PC-3 (cell line): ENCODE measurements at regions not wholly inside any gene's neighbourhood (a gene's known extent, or its start where the extent isn't known, plus 50 kb on each side); places are given as distances from the start of the nearest gene placed in this dataset.

Source experiments
- ATAC-seq: fragments of 200-7000 bp; cut with Tn5 transposase; 2 replicates; pipeline ENCODE4 v1.9.1; 2020; ENCODE audit warnings: mild to moderate bottlenecking, moderate library complexity
- BruUV-seq: library from RNA; stranded (reverse); fragments of 400-500 nt; replicated peaks from 2 replicates; lab custom pipeline; 2021; lab: Mats Ljungman, UMichigan
- CTCF ChIA-PET: fragments of 300-600 bp; sonication (Branson Sonifier 250); formaldehyde crosslinking; loops from one replicate; lab custom pipeline; 2022; ENCODE audit warnings: antibody characterized with exemption; lab: Charles Lee
- POLR2A ChIA-PET: fragments of 300-600 bp; sonication (Branson Sonifier 250); formaldehyde crosslinking; loops from one replicate; lab custom pipeline; 2022; ENCODE audit warnings: antibody characterized with exemption; ENCODE audit not compliant: unreplicated experiment; lab: Charles Lee
- DNase-seq: peaks from one replicate; pipeline ENCODE4 v3.0.0-alpha.2; 2015
- H2AFZ ChIP-seq: fragments of 300-600 bp; sonication (generic); 2 replicates; pipeline ENCODE4 v1.6.0; 2016; ENCODE audit warnings: antibody characterized with exemption, low read length
- H3F3A ChIP-seq: fragments of 300-600 bp; sonication (generic); one replicate; pipeline ENCODE4 v1.6.0; 2017; ENCODE audit warnings: antibody characterized with exemption, low read length, control low read depth, mild to moderate bottlenecking; ENCODE audit not compliant: unreplicated experiment
- H3K27ac ChIP-seq: fragments of 300-600 bp; sonication (generic); 2 replicates; pipeline ENCODE4 v1.5.1; 2016; ENCODE audit warnings: mild to moderate bottlenecking, low read length
- H3K27me3 ChIP-seq: fragments of 300-600 bp; sonication (generic); 2 replicates; pipeline ENCODE4 v1.6.1; 2016; ENCODE audit warnings: low read length, mixed read lengths
- H3K36me3 ChIP-seq: fragments of 300-600 bp; sonication (generic); 2 replicates; pipeline ENCODE4 v1.6.1; 2016; ENCODE audit warnings: low read depth, mixed run types, low read length, mixed read lengths
- H3K4me1 ChIP-seq: fragments of 300-600 bp; sonication (generic); 2 replicates; pipeline ENCODE4 v1.5.1; 2016; ENCODE audit warnings: low read length; ENCODE audit not compliant: insufficient read depth
- H3K4me2 ChIP-seq: fragments of 300-600 bp; sonication (generic); 2 replicates; pipeline ENCODE4 v1.6.0; 2016; ENCODE audit warnings: low read length
- H3K4me3 ChIP-seq: fragments of 300-600 bp; sonication (generic); 2 replicates; pipeline ENCODE4 v1.5.1; 2016; ENCODE audit warnings: mild to moderate bottlenecking, low read length, mixed read lengths
- H3K79me2 ChIP-seq: fragments of 300-600 bp; sonication (generic); 2 replicates; pipeline ENCODE4 v1.6.1; 2017; ENCODE audit warnings: low read length, mixed read lengths
- H3K9ac ChIP-seq: fragments of 300-600 bp; sonication (generic); 2 replicates; pipeline ENCODE4 v1.6.0; 2016; ENCODE audit warnings: mild to moderate bottlenecking, low read length
- H3K9me2 ChIP-seq: fragments of 300-600 bp; sonication (generic); replicated peaks from 2 replicates; pipeline ENCODE4 v1.6.1; 2016; ENCODE audit warnings: mixed run types, low read length, mixed read lengths
- H3K9me3 ChIP-seq: fragments of 300-600 bp; sonication (generic); 2 replicates; pipeline ENCODE4 v1.6.1; 2016; ENCODE audit warnings: low read length, mixed read lengths
- H4K20me1 ChIP-seq: fragments of 300-600 bp; sonication (generic); 2 replicates; pipeline ENCODE4 v1.6.1; 2016; ENCODE audit warnings: low read length, mixed read lengths
- EZH2 ChIP-seq: fragments of 300-600 bp; sonication (generic); IDR thresholded peaks from one replicate; pipeline ENCODE4 v1.6.1; 2017; ENCODE audit warnings: antibody characterized with exemption, mild to moderate bottlenecking, low read length; ENCODE audit not compliant: unreplicated experiment
- EZH2phosphoT487 ChIP-seq: fragments of 300-600 bp; sonication (generic); IDR thresholded peaks from 2 replicates; pipeline ENCODE4 v1.6.1; 2018; ENCODE audit warnings: mild to moderate bottlenecking, antibody characterized with exemption, low read length, borderline replicate concordance
- intact Hi-C: fragments of 100-400 bp; cut with micrococcal nuclease; formaldehyde crosslinking; loops from 2 replicates; pipeline ENCODE4 v1.9.0; 2023
- TF ChIP-seq, protein P1 (sequence below): fragments of 300-600 bp; sonication (generic); conservative IDR thresholded peaks from 2 replicates; pipeline ENCODE4 v1.5.1; 2017; ENCODE audit warnings: antibody characterized with exemption, low read depth, mild to moderate bottlenecking, low read length

DNA sequence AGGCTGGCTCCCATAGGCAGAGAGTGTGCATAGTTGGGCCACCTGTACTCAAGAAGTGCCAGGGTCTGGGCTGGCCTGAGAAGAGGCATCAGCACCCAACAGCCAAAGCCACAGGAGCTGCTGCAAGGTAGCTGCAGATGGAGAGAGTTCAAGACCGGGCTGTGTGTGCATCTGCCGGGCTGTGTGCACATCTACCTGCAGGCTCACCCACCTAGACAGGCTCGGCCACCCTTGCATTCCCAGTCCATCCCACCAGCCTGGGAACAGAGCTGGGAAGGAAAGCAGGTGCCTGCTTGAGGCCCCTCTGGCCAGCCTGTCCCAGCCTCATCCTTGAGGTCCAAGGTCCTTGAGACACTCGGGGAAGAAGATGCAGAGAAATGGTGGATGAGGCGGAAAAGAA is 194.4 kb upstream of the AJAP1 start:
- Histone ChIP-seq H3K4me3 (no peak overlapping the region), H4K20me1 (no peaks in the 10 kb centered on the region), H3K4me1 (no peaks in the 10 kb centered on the region), H2AFZ (no peak overlapping the region), H3K9me2 (no peaks in the 10 kb centered on the region), H3K4me2 (no peak overlapping the region), H3K27ac (no peak overlapping the region), H3K27me3 (peaks cover 30% of the 10 kb centered on the region), H3F3A (no peaks in the 10 kb centered on the region), H3K36me3 (no peaks in the 10 kb centered on the region), H3K79me2 (no peaks in the 10 kb centered on the region), H3K9ac (no peak overlapping the region), H3K9me3 (peaks cover 16% of the 10 kb centered on the region; the same call in 1 of the 2 replicates)
- ATAC-seq: no peak
- intact Hi-C loops: no loop called here
- CTCF ChIA-PET: no interaction called here
- POLR2A ChIA-PET: no interaction called here
- no peak for TF ChIP-seq EZH2phosphoT487
- TF ChIP-seq EZH2: no peak
- TF ChIP-seq, protein P1, sequence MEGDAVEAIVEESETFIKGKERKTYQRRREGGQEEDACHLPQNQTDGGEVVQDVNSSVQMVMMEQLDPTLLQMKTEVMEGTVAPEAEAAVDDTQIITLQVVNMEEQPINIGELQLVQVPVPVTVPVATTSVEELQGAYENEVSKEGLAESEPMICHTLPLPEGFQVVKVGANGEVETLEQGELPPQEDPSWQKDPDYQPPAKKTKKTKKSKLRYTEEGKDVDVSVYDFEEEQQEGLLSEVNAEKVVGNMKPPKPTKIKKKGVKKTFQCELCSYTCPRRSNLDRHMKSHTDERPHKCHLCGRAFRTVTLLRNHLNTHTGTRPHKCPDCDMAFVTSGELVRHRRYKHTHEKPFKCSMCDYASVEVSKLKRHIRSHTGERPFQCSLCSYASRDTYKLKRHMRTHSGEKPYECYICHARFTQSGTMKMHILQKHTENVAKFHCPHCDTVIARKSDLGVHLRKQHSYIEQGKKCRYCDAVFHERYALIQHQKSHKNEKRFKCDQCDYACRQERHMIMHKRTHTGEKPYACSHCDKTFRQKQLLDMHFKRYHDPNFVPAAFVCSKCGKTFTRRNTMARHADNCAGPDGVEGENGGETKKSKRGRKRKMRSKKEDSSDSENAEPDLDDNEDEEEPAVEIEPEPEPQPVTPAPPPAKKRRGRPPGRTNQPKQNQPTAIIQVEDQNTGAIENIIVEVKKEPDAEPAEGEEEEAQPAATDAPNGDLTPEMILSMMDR: no peak
- BruUV-seq: no TSS peak
- DNase-seq: no peak

DNA sequence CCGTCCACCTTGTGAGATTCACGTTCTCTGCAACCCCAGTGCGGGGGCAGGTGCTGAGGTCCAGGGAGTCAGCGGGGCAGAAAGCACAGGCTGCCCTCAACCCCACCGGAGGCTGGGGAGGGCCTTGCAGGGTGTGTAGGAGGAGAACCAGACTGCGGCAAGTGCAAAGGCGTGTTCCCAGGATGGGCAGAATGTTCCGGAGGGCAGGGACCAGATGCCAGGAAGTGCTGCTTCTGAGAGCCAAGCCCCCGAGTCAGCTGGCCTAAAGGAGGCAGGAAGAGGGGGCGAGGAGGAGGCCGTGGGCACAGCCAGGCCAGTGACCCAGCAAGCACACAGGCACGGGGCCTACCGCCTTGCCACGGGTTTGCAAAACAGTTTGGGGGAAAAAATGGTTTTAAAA is 193.8 kb upstream of the AJAP1 start:
- BruUV-seq: no TSS peak
- no peak for ATAC-seq

DNA sequence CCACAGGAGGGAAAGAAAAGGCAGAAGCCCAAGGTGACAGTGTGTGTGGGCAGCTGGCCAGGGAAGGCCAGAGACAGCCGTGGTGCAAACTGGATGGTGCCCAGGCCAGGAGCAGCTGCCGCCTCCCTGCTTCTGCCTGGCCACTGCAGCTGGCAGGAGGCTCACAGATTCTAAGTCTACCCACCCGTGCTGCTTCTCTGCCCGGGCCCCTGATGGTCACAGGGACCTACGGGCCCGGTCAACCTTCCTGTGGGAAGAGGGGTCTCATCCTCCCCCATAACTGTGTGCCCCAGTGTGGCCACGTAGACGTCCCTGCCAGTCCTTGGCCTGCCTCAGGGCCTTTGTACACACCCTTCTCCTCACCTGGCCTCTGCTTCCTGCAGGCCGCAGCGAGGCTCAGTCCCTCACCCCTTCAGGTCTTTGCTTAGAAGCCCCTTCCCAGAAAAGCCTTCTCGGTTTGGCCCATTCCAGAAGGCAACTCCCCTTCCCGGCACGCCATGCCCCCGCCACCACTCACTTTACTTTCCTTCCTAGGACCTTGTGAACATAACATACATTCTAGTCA is 192.6 kb upstream of the AJAP1 start:
- Histone ChIP-seq H3K9me3 (peaks cover 11% of the 10 kb centered on the region; the same call in 1 of the 2 replicates), H3K4me1 (no peaks in the 10 kb centered on the region), H3K4me3 (no peak overlapping the region), H2AFZ (no peak overlapping the region), H3K9ac (no peak overlapping the region), H3K4me2 (no peak overlapping the region), H3K27ac (no peak overlapping the region), H3K27me3 (peaks cover 30% of the 10 kb centered on the region), H3F3A (no peaks in the 10 kb centered on the region), H3K9me2 (no peaks in the 10 kb centered on the region), H3K36me3 (no peaks in the 10 kb centered on the region), H3K79me2 (no peaks in the 10 kb centered on the region), H4K20me1 (no peaks in the 10 kb centered on the region)
- DNase-seq (no peak), ATAC-seq (no peak)
- no peak for TF ChIP-seq EZH2
- TF ChIP-seq, protein P1: no peak
- no peak for TF ChIP-seq EZH2phosphoT487
- ChIA-PET CTCF (no interaction called here), POLR2A (no interaction called here)
- intact Hi-C loops: no loop called here
- no TSS peak for BruUV-seq

More for the DNA sequence above, 193.8 kb upstream of the AJAP1 start:
- H3K27me3 ChIP-seq: peaks cover 30% of the 10 kb centered on the region
- no peak overlapping the region for H3K4me2 ChIP-seq
- no peaks in the 10 kb centered on the region for H3K79me2 ChIP-seq
- no peak overlapping the region for H3K27ac ChIP-seq
- H3K36me3 ChIP-seq: no peaks in the 10 kb centered on the region
- intact Hi-C loops: no loop called here
- no peak for TF ChIP-seq EZH2
- TF ChIP-seq, protein P1: no peak
- ChIA-PET POLR2A (no interaction called here), CTCF (no interaction called here)
- H3F3A ChIP-seq: no peaks in the 10 kb centered on the region
- DNase-seq: no peak
- H3K9me3 ChIP-seq: peaks cover 13% of the 10 kb centered on the region; the same call in 1 of the 2 replicates
- no peak overlapping the region for H2AFZ ChIP-seq
- no peaks in the 10 kb centered on the region for H3K9me2 ChIP-seq
- H3K9ac ChIP-seq: no peak overlapping the region
- H4K20me1 ChIP-seq: no peaks in the 10 kb centered on the region
- H3K4me3 ChIP-seq: no peak overlapping the region
- no peaks in the 10 kb centered on the region for H3K4me1 ChIP-seq
